Astrocyte (in vitro differentiated cells and primary cell): ENCODE measurements at regions not wholly inside any gene's neighbourhood (a gene's known extent, or its start where the extent isn't known, plus 50 kb on each side); places are given as distances from the start of the nearest gene placed in this dataset.

Experiments
- EZH2 ChIP-seq: IDR thresholded peaks from 2 replicates; pipeline ENCODE4 v1.6.1; 2012; ENCODE audit warnings: mild to moderate bottlenecking, low read length, inconsistent platforms; ENCODE audit not compliant: insufficient read depth
- TF ChIP-seq, protein P1 (sequence below): IDR thresholded peaks from 2 replicates; pipeline ENCODE4 v1.5.1; 2011; ENCODE audit warnings: low read depth, mild to moderate bottlenecking, inconsistent platforms, low read length, moderate library complexity; ENCODE audit not compliant: insufficient read depth

DNA sequence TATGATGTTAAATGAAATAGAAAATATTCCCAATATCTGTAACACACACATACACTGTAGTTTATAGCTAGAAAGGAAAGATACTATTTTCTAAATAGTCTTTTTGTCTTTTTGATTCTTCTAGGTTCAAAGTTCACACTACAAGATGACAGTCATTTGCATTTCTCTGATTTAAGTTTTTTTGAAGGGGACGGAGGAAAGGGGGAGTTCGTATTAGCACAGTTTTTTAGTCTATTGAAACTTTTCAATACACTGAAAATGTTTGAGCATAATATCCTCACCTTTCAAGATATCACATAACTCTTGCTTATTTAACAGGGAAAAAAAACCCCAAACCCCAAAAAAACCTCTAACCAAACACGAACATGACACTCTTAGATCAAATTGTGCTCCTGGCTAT lies 68.1 kb downstream of the BMP2 start:
- TF ChIP-seq, protein P1, sequence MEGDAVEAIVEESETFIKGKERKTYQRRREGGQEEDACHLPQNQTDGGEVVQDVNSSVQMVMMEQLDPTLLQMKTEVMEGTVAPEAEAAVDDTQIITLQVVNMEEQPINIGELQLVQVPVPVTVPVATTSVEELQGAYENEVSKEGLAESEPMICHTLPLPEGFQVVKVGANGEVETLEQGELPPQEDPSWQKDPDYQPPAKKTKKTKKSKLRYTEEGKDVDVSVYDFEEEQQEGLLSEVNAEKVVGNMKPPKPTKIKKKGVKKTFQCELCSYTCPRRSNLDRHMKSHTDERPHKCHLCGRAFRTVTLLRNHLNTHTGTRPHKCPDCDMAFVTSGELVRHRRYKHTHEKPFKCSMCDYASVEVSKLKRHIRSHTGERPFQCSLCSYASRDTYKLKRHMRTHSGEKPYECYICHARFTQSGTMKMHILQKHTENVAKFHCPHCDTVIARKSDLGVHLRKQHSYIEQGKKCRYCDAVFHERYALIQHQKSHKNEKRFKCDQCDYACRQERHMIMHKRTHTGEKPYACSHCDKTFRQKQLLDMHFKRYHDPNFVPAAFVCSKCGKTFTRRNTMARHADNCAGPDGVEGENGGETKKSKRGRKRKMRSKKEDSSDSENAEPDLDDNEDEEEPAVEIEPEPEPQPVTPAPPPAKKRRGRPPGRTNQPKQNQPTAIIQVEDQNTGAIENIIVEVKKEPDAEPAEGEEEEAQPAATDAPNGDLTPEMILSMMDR, result no peak
- no peak for TF ChIP-seq EZH2
